Kidney (tissue), 13 donors: ENCODE measurements at regions not wholly inside any gene's neighbourhood (a gene's known extent, or its start where the extent isn't known, plus 50 kb on each side); places are given as distances from the start of the nearest gene placed in this dataset.
"Not testable (repeated sequence)": the region's sequence is repeated elsewhere in the genome, so short reads cannot be mapped to it uniquely, and the experiment has no call there.

Experiments used
- DNase-seq, 5 donors: peaks; one replicate each; pipeline ENCODE4 v3.0.0-alpha.2; 2013 to 2020
- FAIRE-seq: peaks from 2 replicates; lab custom pipeline; 2012; peaks lifted over from hg19 to GRCh38; lab: Jason Lieb, UNC
- H3K27ac ChIP-seq, 2 donors: one replicate each; pipeline ENCODE4 v1.7.0; 2013; ENCODE audit warnings: low read depth in 2 of 2, low read length in 2 of 2, inconsistent platforms in 1 of 2
- H3K27me3 ChIP-seq: one replicate; pipeline ENCODE4 v1.7.1; 2013; ENCODE audit warnings: low read length, inconsistent platforms; ENCODE audit not compliant: control insufficient read depth, insufficient read depth
- H3K36me3 ChIP-seq, 3 donors: one replicate each; pipeline versions ENCODE4 v1.7.0 to v1.7.1; 2013; ENCODE audit warnings: low read length in 3 of 3, control low read depth in 1 of 3, inconsistent platforms in 1 of 3; ENCODE audit not compliant: insufficient read depth in 3 of 3, control insufficient read depth in 2 of 3
- H3K4me1 ChIP-seq, 3 donors: one replicate each; pipeline versions ENCODE4 v1.7.0 to v1.7.1; 2013; ENCODE audit warnings: low read length in 3 of 3, inconsistent platforms in 1 of 3, low read depth in 1 of 3; ENCODE audit not compliant: control insufficient read depth in 2 of 3, insufficient read depth in 2 of 3
- H3K4me3 ChIP-seq, 3 donors: one replicate each; pipeline versions ENCODE4 v1.7.0 to v1.8.1; 2013; ENCODE audit warnings: low read length in 3 of 3, control low read depth in 1 of 3, inconsistent platforms in 1 of 3
- H3K9ac ChIP-seq, 3 donors: one replicate each; pipeline versions ENCODE4 v1.7.0 to v1.7.1; 2013; ENCODE audit warnings: low read length in 3 of 3, control low read depth in 1 of 3, inconsistent platforms in 1 of 3
- H3K9me3 ChIP-seq, 3 donors: one replicate each; pipeline versions ENCODE4 v1.7.0 to v1.7.1; 2013; ENCODE audit warnings: low read length in 3 of 3, control low read depth in 1 of 3, inconsistent platforms in 1 of 3; ENCODE audit not compliant: control insufficient read depth in 2 of 3, insufficient read depth in 1 of 3
- CTCF ChIP-seq: IDR thresholded peaks from 3 replicates; pipeline ENCODE4 v1.5.1; 2012; ENCODE audit warnings: mild to moderate bottlenecking, moderate library complexity, borderline replicate concordance; ENCODE audit not compliant: insufficient read depth; ENCODE audit errors: extremely low read depth
- intact Hi-C: fragments of 100-400 bp; cut with DNase I; formaldehyde crosslinking; loops from one replicate; pipeline ENCODE4 v1.11.1; 2022
- donor health status: control.
- donor health status: control.
- donor health status: control.
- donor health status: control.
- donor health status: control.
- donor health status: DM: yes; HTN: yes; CAD: no.
- donor health status: Normal renal cell carcinoma (clear cell type).

- DNase-seq (no peak), FAIRE-seq (no peak)
- Histone ChIP-seq H3K27ac (no peak overlapping the region), H3K4me3 (no peak overlapping the region), H3K27me3 (peaks cover 6% of the 10 kb centered on the region), H3K9ac (no peak overlapping the region), H3K9me3 (peaks cover 0 to 1% (median 0%) of the 10 kb centered on the region in 3 donors), H3K4me1 (no peaks in the 10 kb centered on the region), H3K36me3 (no peaks in the 10 kb centered on the region)
- no peak for TF ChIP-seq CTCF
- intact Hi-C loops = no loop called here
Measured at GRCh38 chrX:1105671-1106419, 106.6 kb downstream of the CRLF2 start.

- H3K4me1 ChIP-seq, H3K27me3 ChIP-seq, DNase-seq, H3K4me3 ChIP-seq, H3K9ac ChIP-seq, H3K27ac ChIP-seq, FAIRE-seq, H3K9me3 ChIP-seq, intact Hi-C loops, H3K36me3 ChIP-seq: not testable (repeated sequence)
Measured at GRCh38 chrX:1105031-1105430, 107.4 kb downstream of the CRLF2 start.

- Histone ChIP-seq H3K4me3 (no peak overlapping the region), H3K27me3 (no peaks in the 10 kb centered on the region), H3K27ac (no peak overlapping the region), H3K9me3 (no peaks in the 10 kb centered on the region), H3K4me1 (no peaks in the 10 kb centered on the region), H3K9ac (no peak overlapping the region), H3K36me3 (no peaks in the 10 kb centered on the region)
- DNase-seq (no peak), FAIRE-seq (no peak)
- intact Hi-C loops = no loop called here
- TF ChIP-seq CTCF = no peak
Measured at GRCh38 chrX:1103360-1103759, 109.1 kb downstream of the CRLF2 start.

- Histone ChIP-seq H3K4me1 (no peaks in the 10 kb centered on the region), H3K27ac (no peak overlapping the region), H3K4me3 (no peak overlapping the region), H3K27me3 (no peaks in the 10 kb centered on the region), H3K36me3 (no peaks in the 10 kb centered on the region), H3K9me3 (peaks cover 0 to under 1% (median 0%) of the 10 kb centered on the region in 3 donors), H3K9ac (no peak overlapping the region)
- DNase-seq (no peak), FAIRE-seq (no peak)
- TF ChIP-seq CTCF = no peak
- intact Hi-C loops = no loop called here
Measured at GRCh38 chrX:1102786-1103185, 109.7 kb downstream of the CRLF2 start.

- H3K36me3 ChIP-seq, FAIRE-seq, H3K4me3 ChIP-seq, DNase-seq, H3K9me3 ChIP-seq, intact Hi-C loops, H3K4me1 ChIP-seq, H3K27ac ChIP-seq, H3K9ac ChIP-seq, H3K27me3 ChIP-seq: not testable (repeated sequence)
Measured at GRCh38 chrX:1102221-1102620, 110.2 kb downstream of the CRLF2 start.
